ENCODE measurements at regions not wholly inside any gene's neighbourhood (a gene's known extent, or its start where the extent isn't known, plus 50 kb on each side); places are given as distances from the start of the nearest gene placed in this dataset.

DNA sequence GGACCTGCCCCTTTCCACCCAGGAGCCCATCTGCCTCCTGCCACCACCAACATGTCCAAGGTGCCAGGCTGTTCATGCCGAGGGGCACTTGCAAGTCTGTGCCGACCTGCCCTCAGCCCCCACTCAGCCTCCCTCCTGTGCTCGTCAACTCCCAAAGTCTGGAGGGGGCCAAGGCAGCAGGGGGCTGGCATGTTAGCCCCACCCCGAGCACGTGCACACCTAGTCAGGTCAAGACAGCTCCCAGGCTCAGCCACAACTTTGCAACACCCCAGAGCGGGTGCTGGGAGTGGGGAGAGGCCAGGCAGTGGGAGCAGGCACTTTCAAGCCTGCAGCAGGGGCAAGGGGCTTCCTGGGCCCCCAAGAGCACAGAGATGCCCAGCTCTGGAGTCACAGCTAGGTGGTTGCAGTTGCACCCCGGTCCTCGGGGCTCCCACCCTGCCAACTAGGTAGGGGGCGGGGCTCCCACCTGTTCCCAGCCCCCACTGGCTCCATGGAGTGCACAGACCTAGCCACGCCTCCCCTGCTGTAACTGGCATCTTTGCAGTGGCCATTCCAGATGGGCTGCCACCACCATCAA is 272.5 kb downstream of the CETN3 start:
- H3K9me3 ChIP-seq (ENCODE audit: insufficient read depth in 2 of 2, low read depth in 1 of 2, low read length in 1 of 2): no peaks in the 10 kb centered on the region
- H2AK5ac ChIP-seq (ENCODE audit: low read depth, low read length): no peak overlapping the region
- H3K14ac ChIP-seq (ENCODE audit: insufficient read length): no peak overlapping the region
- CTCF ChIA-PET (ENCODE audit: partially characterized antibody): interaction anchor here (0.6 to 5.0 kb wide), 25 partner anchors 10 to 1471 kb away, joined by 3 to 41 read pairs (median 4); no protein-coding TSS in a partner anchor
- POLR2A ChIA-PET (ENCODE audit: partially characterized antibody): no interaction called here
- FAIRE-seq (no peak), DNase-seq (ENCODE audit: low read depth in 1 of 2, low spot score in 2 of 2) (no peak)
- no peak overlapping the region for H3K23ac ChIP-seq (ENCODE audit: insufficient read length)
- no peaks in the 10 kb centered on the region for H3K23me2 ChIP-seq (ENCODE audit: low read depth, low read length)
- no peak overlapping the region for H3K18ac ChIP-seq (ENCODE audit: extremely low read depth, low read length)
- no peaks in the 10 kb centered on the region for H3K36me3 ChIP-seq (ENCODE audit: control insufficient read depth in 2 of 4, insufficient read depth in 4 of 4, low read length in 3 of 4)
- H4K8ac ChIP-seq (ENCODE audit: extremely low read depth, insufficient read depth, low read length): peak overlapping the region; percentile 51; the same call in 1 of the 2 replicates
- no peak overlapping the region for H4K91ac ChIP-seq (replicated peaks; ENCODE audit: insufficient read length, low read length)
- no peak overlapping the region for H3K4me3 ChIP-seq (ENCODE audit: extremely low read depth in 1 of 4, insufficient read depth in 2 of 4, low read depth in 3 of 4, low read length in 4 of 4)
- H2BK20ac ChIP-seq (ENCODE audit: low read length): no peak overlapping the region
- no peak overlapping the region for H2AFZ ChIP-seq (ENCODE audit: low read length)
- no peak overlapping the region for H3K9ac ChIP-seq (replicated peaks in 1 of 4; ENCODE audit: extremely low read depth in 1 of 4, low read depth in 3 of 4, low read length in 3 of 4)
- H2BK5ac ChIP-seq (ENCODE audit: low read depth, low read length): no peak overlapping the region
- H3K27me3 ChIP-seq (replicated peaks in 1 of 4; ENCODE audit: control insufficient read depth in 3 of 4, extremely low read depth in 1 of 4, insufficient read depth in 3 of 4, low read length in 3 of 4): no peaks in the 10 kb centered on the region
- no peak overlapping the region for H2BK120ac ChIP-seq (replicated peaks; ENCODE audit: low read depth, low read length)
- H3K56ac ChIP-seq (replicated peaks; ENCODE audit: insufficient read length, low read depth, low read length): no peak overlapping the region
- H3K4me2 ChIP-seq (ENCODE audit: insufficient read depth in 1 of 2, low read depth in 2 of 2, low read length in 2 of 2): no peak overlapping the region
- H2BK15ac ChIP-seq (ENCODE audit: low read length): no peak overlapping the region
- H4K5ac ChIP-seq (ENCODE audit: insufficient read length, low read depth, low read length): no peak overlapping the region
- 82% methylated on average over 9 of the region's 10 CpGs; no CpG with 5 or more reads in 1 of the 2 experiments for WGBS, 2 experiments (ENCODE audit: extremely low coverage in 1 of 2, insufficient coverage in 1 of 2, insufficient read length in 1 of 2, insufficient replicate concordance in 2 of 2, low coverage in 1 of 2, low lambda C conversion rate in 2 of 2, missing lambda C conversion rate in 1 of 2)
- no peaks in the 10 kb centered on the region for H3K79me1 ChIP-seq (ENCODE audit: low read depth, low read length)
- H4K20me1 ChIP-seq (replicated peaks in 1 of 2; ENCODE audit: control insufficient read depth in 1 of 2, insufficient read depth in 2 of 2, low read length in 2 of 2): no peaks in the 10 kb centered on the region
- H3K27ac ChIP-seq (ENCODE audit: low read depth, low read length): no peak overlapping the region
- H3K79me2 ChIP-seq (ENCODE audit: control insufficient read depth in 1 of 2, insufficient read depth in 2 of 2, low read length in 2 of 2): no peaks in the 10 kb centered on the region
- H3K4me1 ChIP-seq (replicated peaks in 1 of 4; ENCODE audit: control insufficient read depth in 3 of 4, insufficient read depth in 4 of 4, low read length in 3 of 4): no peaks in the 10 kb centered on the region; a peak in 1 of 7 replicates
- no peak overlapping the region for H3K4ac ChIP-seq (replicated peaks; ENCODE audit: insufficient read length, low read depth, low read length)
- no peak overlapping the region for H2BK12ac ChIP-seq (ENCODE audit: low read depth, low read length)
